ENCODE measurements at regions not wholly inside any gene's neighbourhood (a gene's known extent, or its start where the extent isn't known, plus 50 kb on each side); places are given as distances from the start of the nearest gene placed in this dataset.
"Not testable (repeated sequence)": the region's sequence is repeated elsewhere in the genome, so short reads cannot be mapped to it uniquely, and the experiment has no call there.

DNA sequence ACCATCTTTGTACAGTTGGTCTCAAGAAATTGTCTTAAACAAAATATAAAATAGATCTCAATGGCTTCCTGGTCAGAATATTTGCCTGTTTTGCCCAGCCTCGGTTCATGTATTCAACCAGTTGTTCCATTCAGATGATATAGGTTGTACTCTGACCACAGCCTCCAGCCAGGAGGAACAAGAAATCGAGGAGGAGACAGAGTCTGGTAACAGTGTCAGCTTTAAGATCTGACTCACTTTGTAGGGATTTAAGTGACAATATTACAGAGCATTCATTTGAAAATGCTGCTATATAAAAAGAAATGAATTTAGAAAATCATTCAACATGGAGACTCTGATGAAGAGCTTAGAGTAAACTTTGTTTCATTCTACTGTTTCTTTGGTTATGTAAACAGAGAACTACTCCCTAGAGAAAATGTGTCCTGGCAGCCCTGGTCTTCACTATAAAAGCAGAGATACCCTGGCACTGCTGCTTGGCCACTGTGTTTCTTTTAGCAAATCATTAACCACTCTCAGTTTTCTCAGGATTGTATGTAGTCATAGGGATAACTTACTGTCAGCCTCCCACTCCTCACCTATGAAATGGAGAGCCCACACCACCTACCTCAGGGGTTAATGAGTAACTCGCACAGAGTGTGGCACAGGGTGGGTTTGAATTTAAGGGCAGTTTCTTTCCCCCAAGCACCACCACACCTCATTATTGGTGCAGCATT lies 53.5 kb downstream of the PAGE2 start:
- Mint-ChIP-seq H3K27me3 (no peaks in the 10 kb centered on the region), H3K36me3 (ENCODE audit: low read depth) (no peaks in the 10 kb centered on the region), H3K27ac (no peak overlapping the region), H3K9me3 (no peaks in the 10 kb centered on the region), H3K4me3 (no peak overlapping the region), H3K4me1 (no peaks in the 10 kb centered on the region)
- ChIA-PET CTCF (interaction anchor here (0.5 kb wide), 1 partner anchor 1835 kb away, joined by 3 read pairs; no protein-coding TSS in a partner anchor), POLR2A (no interaction called here)
- DNase-seq, result no peak

DNA sequence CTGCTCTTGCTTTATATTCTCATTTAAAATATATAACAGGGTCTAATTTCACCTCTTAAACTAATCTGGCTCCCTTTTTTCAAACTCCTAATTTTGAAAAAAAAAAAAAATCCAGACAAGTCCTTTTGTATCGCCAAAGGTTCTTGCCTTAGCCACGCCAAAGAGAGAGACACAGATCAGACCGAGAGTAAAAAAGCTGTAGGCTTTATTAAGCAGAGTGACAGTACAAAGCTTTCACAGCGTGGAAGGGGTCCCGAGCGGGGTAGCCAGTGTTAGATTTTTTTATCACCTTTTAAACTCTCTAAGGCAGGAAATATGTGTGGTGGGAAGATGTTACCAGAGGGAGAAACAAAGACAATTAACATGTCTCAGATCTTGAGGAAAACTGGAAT lies 54.1 kb downstream of the PAGE2 start:
- Mint-ChIP-seq H3K36me3 (ENCODE audit: low read depth) (no peaks in the 10 kb centered on the region), H3K27ac (no peak overlapping the region), H3K4me3 (no peak overlapping the region), H3K27me3 (no peaks in the 10 kb centered on the region), H3K9me3 (no peaks in the 10 kb centered on the region), H3K4me1 (no peaks in the 10 kb centered on the region)
- POLR2A ChIA-PET, result no interaction called here
- CTCF ChIA-PET, result no interaction called here
- no peak for DNase-seq

DNA sequence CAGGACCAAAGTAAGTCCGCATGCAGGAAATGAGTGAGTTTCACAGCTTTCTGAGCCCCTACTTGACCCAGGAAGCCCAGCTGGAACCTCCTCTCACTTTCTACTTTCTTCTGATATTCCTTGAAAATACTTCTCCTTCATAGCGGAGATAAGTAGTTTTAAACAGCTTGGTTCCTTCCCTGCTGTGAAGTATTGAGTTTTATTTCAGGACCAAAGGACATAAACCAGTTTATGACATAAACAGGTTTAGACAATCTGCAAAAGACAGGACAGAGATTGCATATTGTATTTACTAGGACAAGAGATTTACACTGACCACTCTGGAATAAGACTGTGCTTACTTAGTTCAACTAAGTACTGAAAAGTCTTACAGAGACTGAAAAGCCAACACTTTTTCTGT lies 54.8 kb downstream of the PAGE2 start:
- H3K36me3 Mint-ChIP-seq (ENCODE audit: low read depth), result no peaks in the 10 kb centered on the region
- no peak overlapping the region for H3K4me3 Mint-ChIP-seq
- H3K4me1 Mint-ChIP-seq, result no peaks in the 10 kb centered on the region
- no peak for DNase-seq
- H3K27ac Mint-ChIP-seq, result no peak overlapping the region
- CTCF ChIA-PET, result no interaction called here
- no peaks in the 10 kb centered on the region for H3K9me3 Mint-ChIP-seq
- POLR2A ChIA-PET, result no interaction called here
- no peaks in the 10 kb centered on the region for H3K27me3 Mint-ChIP-seq

DNA sequence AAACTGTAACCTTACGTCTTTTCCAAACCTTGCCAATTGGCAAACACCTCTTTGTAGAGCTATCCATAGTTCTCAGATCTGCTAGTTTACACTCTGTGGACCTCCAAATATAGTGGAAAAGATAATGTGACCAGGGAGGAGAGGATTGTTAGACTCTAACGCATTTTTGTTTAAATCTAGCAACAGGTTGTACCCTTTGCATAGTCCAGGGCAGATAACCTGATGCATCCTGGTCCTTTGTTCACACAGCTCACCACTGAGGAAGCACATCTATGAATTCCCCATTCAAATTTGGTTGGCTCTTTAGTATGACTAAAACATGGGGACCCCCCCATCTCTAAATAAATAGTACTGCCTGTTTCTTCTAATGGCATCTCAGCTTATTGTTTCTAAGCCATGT lies 55.9 kb downstream of the PAGE2 start:
- Mint-ChIP-seq H3K36me3 (ENCODE audit: low read depth) (no peaks in the 10 kb centered on the region), H3K27me3 (no peaks in the 10 kb centered on the region), H3K4me1 (no peaks in the 10 kb centered on the region), H3K9me3 (no peaks in the 10 kb centered on the region), H3K4me3 (no peak overlapping the region), H3K27ac (no peak overlapping the region)
- ChIA-PET POLR2A (no interaction called here), CTCF (no interaction called here)
- no peak for DNase-seq

DNA sequence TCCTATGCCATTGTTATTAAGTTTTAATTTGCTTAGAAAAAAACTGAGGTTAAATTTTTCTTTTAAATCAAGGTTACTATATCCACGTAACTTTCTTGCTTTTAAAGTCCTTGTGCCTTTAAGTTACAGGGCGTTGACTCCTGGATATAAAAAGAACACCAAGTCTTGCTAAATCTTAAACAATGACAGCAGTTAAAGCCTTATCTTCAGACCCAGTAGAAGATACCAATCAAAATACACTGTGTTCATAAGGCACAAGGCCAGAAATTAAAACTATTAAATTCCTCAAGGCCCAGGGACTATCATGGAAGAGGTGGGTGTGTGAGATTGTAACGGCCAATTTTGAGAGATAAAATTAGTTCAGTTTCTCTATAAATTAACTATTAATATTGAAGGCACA lies 60.4 kb downstream of the PAGE2 start:
- H3K36me3 Mint-ChIP-seq (ENCODE audit: low read depth), result no peaks in the 10 kb centered on the region
- H3K27me3 Mint-ChIP-seq, result no peaks in the 10 kb centered on the region
- H3K4me3 Mint-ChIP-seq, result no peak overlapping the region
- ChIA-PET POLR2A (no interaction called here), CTCF (interaction anchor here (0.5 kb wide), 1 partner anchor 1910 kb away, joined by 4 read pairs; no protein-coding TSS in a partner anchor)
- DNase-seq, result no peak
- no peak overlapping the region for H3K27ac Mint-ChIP-seq
- H3K4me1 Mint-ChIP-seq, result no peaks in the 10 kb centered on the region
- no peaks in the 10 kb centered on the region for H3K9me3 Mint-ChIP-seq

DNA sequence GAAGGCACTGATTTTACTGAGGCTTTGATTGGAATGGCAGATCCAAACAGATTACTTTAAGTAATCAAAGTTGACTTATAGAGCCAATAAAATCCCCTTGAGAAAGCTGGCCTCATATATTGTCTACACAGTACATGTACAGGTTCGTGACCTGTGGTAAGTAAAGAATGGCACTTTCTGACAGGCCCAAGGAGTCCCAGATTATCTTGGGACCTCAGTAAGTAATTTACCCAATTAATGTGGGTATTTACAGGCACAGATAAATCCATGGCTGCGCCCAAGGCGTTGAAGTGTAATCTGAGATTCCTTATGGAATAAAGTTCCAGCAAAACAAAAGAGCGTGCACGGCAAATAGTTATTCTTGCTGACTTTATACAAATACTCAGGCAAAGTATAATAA lies 62.4 kb downstream of the PAGE2 start:
- Mint-ChIP-seq H3K9me3 (no peaks in the 10 kb centered on the region), H3K27ac (no peak overlapping the region), H3K27me3 (no peaks in the 10 kb centered on the region), H3K4me3 (no peak overlapping the region), H3K4me1 (no peaks in the 10 kb centered on the region), H3K36me3 (ENCODE audit: low read depth) (no peaks in the 10 kb centered on the region)
- DNase-seq, result no peak
- ChIA-PET POLR2A (no interaction called here), CTCF (no interaction called here)

DNA sequence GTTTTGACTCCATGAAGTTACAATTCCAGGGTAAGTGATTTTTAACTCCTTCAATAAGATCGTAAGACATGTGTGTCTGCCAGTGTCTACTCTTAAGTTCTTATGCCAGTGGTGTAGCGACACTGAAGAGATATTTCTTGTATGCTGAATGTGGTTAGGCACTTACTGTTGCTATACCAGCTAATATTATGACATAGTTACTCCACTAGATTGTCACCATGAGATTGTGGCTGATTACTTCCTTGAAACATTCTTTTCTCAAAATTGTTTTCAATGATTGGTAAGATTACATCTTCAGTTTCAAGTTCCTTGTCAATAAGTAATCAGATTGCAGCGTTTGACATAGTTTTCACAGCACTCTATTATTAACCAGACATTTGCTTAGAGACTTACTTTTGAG lies 60.6 kb upstream of the PAGE5 start:
- Mint-ChIP-seq H3K4me3 (no peak overlapping the region), H3K36me3 (ENCODE audit: low read depth) (no peaks in the 10 kb centered on the region), H3K9me3 (no peaks in the 10 kb centered on the region), H3K4me1 (peaks cover 14% of the 10 kb centered on the region), H3K27ac (peak overlapping the region; percentile 13), H3K27me3 (peaks cover 2% of the 10 kb centered on the region)
- POLR2A ChIA-PET, result no interaction called here
- CTCF ChIA-PET, result no interaction called here
- no peak for DNase-seq

DNA sequence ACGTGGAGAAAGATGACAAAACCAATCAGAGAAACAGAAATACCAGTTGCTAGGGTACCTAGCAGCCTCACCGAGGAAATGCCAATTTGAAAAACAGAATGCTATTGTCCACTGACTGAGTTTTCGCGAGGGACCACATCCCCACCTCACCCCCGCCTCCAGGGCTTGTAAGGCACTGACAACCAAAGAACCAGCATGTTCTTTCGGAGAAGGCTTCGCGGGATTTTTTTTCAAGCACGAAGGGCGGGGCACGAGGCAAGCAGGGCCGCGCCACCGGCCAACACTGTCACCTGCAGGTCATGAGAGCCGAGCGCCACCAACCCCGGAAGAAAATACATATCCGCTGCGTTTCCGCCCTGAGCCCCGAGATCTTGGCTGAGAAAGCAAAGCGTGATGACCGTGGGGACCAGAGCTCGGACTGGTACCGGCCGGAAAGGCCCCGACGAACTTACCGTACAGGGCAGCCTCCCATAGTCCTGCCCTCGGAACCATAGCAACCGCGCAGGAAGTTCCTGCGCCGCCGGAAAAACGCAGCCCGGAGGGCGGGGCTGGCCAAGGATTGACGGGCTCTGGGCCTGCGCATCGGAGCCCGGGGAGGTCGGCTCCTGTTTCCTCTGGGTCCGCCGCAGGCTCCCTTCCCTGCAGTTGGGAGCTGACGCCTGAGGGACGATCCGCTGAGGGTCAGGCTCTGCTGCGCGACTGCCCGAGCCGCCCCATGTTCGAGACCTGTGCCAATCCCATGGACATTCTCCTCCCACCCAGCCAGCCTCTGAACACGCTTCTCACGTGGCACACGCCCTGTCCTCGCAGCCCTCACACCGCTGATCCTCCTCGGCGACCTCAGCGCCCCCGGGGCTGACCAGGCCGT lies 59.2 kb upstream of the PAGE5 start:
- Mint-ChIP-seq H3K36me3 (ENCODE audit: low read depth) (no peaks in the 10 kb centered on the region), H3K4me3 (peak overlapping the region; percentile 83), H3K27me3 (peaks cover 4% of the 10 kb centered on the region), H3K27ac (peak overlapping the region; percentile 93), H3K9me3 (no peaks in the 10 kb centered on the region), H3K4me1 (peaks cover 14% of the 10 kb centered on the region)
- CTCF ChIA-PET, result interaction anchor here (0.6 to 0.7 kb wide), 2 partner anchors 45 to 521 kb away, joined by 3 to 4 read pairs; no protein-coding TSS in a partner anchor
- peak; percentile 91 for DNase-seq
- POLR2A ChIA-PET, result interaction anchor here (0.6 kb wide), 1 partner anchor 522 kb away, joined by 3 read pairs; no protein-coding TSS in a partner anchor

DNA sequence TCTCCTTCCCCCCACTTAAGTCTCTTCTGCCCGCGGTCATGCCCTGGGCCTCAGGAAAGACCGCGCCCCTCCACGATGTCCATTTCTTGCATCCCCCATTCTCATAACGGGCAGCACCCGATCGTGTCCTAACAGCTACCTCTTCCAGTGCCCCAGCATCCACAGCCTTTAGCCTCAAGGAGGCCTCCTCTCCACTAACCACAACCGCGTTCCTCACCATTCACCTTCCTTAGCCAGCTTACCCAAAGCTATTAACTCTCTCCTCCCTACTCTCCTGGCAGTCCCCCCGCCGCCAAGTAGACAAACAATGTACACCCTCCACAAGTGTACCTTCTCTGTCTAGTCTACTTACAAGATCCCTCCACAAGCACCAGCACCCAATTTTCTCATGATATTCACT lies 58.6 kb upstream of the PAGE5 start:
- POLR2A ChIA-PET, result interaction anchor here (0.6 kb wide), 1 partner anchor 522 kb away, joined by 3 read pairs; no protein-coding TSS in a partner anchor
- Mint-ChIP-seq H3K27ac (peak overlapping the region; percentile 93), H3K27me3 (peaks cover 4% of the 10 kb centered on the region), H3K36me3 (ENCODE audit: low read depth) (no peaks in the 10 kb centered on the region), H3K9me3 (no peaks in the 10 kb centered on the region), H3K4me1 (peaks cover 14% of the 10 kb centered on the region), H3K4me3 (peak overlapping the region; percentile 83)
- DNase-seq, result no peak
- CTCF ChIA-PET, result interaction anchor here (0.6 to 0.7 kb wide), 2 partner anchors 46 to 521 kb away, joined by 3 to 4 read pairs; no protein-coding TSS in a partner anchor

DNA sequence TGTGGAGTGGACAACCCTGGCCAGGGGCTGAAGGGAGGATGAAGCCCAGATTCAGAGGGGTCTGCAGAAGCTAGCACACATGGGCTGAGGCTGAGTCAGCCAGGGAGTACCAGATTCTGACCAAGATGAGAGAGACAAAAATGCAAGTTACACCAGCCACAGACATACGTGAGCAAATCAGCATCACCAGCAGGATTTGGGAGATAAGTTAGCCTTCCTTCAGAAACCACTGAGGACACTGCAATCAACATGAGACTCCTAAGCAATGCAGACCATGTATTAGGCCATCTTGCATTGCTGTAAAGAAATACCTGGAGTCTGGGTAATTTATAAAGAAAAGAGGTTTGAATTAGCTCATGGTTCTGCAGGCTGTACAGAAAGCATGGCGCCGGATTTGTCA lies 57.0 kb upstream of the PAGE5 start:
- ChIA-PET CTCF (no interaction called here), POLR2A (interaction anchor here (0.6 kb wide), 1 partner anchor 809 kb away, joined by 4 read pairs; no protein-coding TSS in a partner anchor)
- DNase-seq, result no peak
- no peaks in the 10 kb centered on the region for H3K36me3 Mint-ChIP-seq (ENCODE audit: low read depth)
- H3K4me3 Mint-ChIP-seq, result no peak overlapping the region
- H3K4me1 Mint-ChIP-seq, result peaks cover 14% of the 10 kb centered on the region
- H3K27ac Mint-ChIP-seq, result no peak overlapping the region
- no peaks in the 10 kb centered on the region for H3K9me3 Mint-ChIP-seq
- H3K27me3 Mint-ChIP-seq, result peaks cover 4% of the 10 kb centered on the region

DNA sequence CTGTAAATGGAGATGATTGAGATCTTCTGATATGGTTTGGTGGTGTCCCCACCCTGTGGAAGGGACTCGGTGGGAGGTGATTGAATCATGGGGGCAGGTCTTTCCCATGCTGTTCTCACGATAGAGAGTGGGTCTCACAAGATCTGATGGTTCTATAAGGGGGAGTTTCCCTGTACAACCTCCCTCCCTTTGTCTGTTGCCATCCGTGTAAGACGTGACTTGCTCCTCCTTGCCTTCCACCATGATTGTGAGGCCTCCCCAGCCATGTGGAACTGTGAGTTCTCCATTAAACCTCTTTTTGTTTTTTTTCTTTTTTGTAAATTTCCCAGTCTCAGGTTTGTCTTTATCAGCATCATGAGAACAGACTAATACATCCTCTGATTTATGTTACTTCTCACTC lies 55.1 kb upstream of the PAGE5 start:
- H3K4me3 Mint-ChIP-seq; DNase-seq; H3K27me3 Mint-ChIP-seq; H3K36me3 Mint-ChIP-seq (ENCODE audit: low read depth); H3K4me1 Mint-ChIP-seq; H3K9me3 Mint-ChIP-seq; H3K27ac Mint-ChIP-seq; CTCF ChIA-PET: not testable (repeated sequence)
- POLR2A ChIA-PET, result interaction anchor here (0.7 kb wide), 1 partner anchor 941 kb away, joined by 3 read pairs; no protein-coding TSS in a partner anchor

DNA sequence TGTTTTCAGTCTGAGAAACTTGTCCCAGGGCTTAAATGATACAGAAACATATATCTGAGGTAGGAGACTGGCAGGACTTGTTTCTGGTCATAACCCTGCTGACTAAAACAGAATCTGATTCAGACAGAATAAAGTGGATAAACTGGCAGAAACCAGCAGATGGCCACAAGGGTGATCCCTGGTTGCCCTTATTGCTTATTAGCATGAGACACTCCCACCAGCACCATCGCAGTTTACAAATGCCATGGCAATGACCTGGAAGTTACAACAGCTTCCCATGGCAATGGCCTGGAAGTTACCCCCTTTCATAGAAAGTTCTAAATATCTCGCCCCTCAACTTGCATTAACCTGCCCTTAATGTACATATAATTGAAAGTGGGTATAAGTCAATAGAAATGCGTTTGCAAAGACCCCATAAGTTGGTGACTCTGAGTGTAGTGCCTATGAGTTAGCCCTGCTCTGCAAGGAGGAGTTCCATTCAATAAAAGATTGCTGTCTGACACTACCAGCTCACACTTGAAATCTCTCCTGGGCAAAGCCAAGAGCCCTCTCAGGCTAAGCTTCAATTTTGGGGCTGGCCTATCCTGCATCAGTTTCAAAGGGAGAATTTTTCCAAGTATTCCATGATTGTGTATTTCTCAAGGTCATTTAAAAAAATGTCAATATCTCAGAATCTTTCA lies 52.9 kb upstream of the PAGE5 start:
- H3K27ac Mint-ChIP-seq, result no peak overlapping the region
- no peak for DNase-seq
- no peaks in the 10 kb centered on the region for H3K4me1 Mint-ChIP-seq
- peaks cover 4% of the 10 kb centered on the region for H3K27me3 Mint-ChIP-seq
- no peaks in the 10 kb centered on the region for H3K36me3 Mint-ChIP-seq (ENCODE audit: low read depth)
- no peak overlapping the region for H3K4me3 Mint-ChIP-seq
- POLR2A ChIA-PET, result no interaction called here
- CTCF ChIA-PET, result no interaction called here
- H3K9me3 Mint-ChIP-seq, result no peaks in the 10 kb centered on the region

DNA sequence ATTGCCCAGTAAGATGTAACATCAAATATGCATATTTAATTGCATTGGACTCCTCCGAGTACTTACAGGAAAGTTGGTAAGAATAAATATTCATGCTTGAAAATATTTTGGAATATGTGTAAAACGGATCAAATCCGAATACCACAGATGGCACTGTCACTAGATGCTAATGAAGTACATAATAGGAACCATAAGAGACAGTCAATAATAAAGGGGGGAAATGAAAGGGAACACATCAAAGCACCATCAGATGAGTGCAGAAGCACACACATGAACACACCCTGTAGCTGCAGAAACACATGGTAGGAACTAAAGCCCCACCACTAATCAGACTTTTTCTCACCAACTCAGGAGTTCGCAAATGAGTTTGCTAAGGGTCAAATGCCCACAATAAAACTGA lies 52.2 kb upstream of the PAGE5 start:
- Mint-ChIP-seq H3K36me3 (ENCODE audit: low read depth) (no peaks in the 10 kb centered on the region), H3K27me3 (peaks cover 2% of the 10 kb centered on the region), H3K4me1 (no peaks in the 10 kb centered on the region), H3K4me3 (no peak overlapping the region), H3K27ac (no peak overlapping the region), H3K9me3 (no peaks in the 10 kb centered on the region)
- CTCF ChIA-PET, result no interaction called here
- DNase-seq, result no peak
- POLR2A ChIA-PET, result no interaction called here
